ENCODE measurements at regions not wholly inside any gene's neighbourhood (a gene's known extent, or its start where the extent isn't known, plus 50 kb on each side); places are given as distances from the start of the nearest gene placed in this dataset.

- Histone ChIP-seq H3K27me3 (no peaks in the 10 kb centered on the region), H3K4me1 (no peaks in the 10 kb centered on the region), H3K27ac (no peak overlapping the region), H3K9me3 (no peaks in the 10 kb centered on the region), H3K36me3 (no peaks in the 10 kb centered on the region), H3K4me3 (no peak overlapping the region)
- DNase-seq (ENCODE audit: low spot score in 2 of 2): no peak
- intact Hi-C loops (cut with DNase I): no loop called here
- no peak for TF ChIP-seq CTCF (IDR thresholded peaks at IDR 0.05)
Observed at GRCh38 chr10:126770809-126771208, 100.3 kb upstream of the C10orf90 start.

GRCh38 chr10:126776168-126776567 lies 105.7 kb upstream of the C10orf90 start:
- Histone ChIP-seq H3K9me3 (no peaks in the 10 kb centered on the region), H3K27me3 (no peaks in the 10 kb centered on the region), H3K4me3 (no peak overlapping the region), H3K36me3 (no peaks in the 10 kb centered on the region), H3K27ac (no peak overlapping the region), H3K4me1 (no peaks in the 10 kb centered on the region)
- intact Hi-C loops (cut with DNase I): no loop called here
- no peak for TF ChIP-seq CTCF (IDR thresholded peaks at IDR 0.05)
- DNase-seq (ENCODE audit: low spot score in 2 of 2): no peak

- Histone ChIP-seq H3K9me3 (no peaks in the 10 kb centered on the region), H3K27me3 (no peaks in the 10 kb centered on the region), H3K36me3 (no peaks in the 10 kb centered on the region), H3K4me3 (no peak overlapping the region), H3K27ac (no peak overlapping the region), H3K4me1 (no peaks in the 10 kb centered on the region)
- no peak for DNase-seq (ENCODE audit: low spot score in 2 of 2)
- intact Hi-C loops (cut with DNase I): no loop called here
- no peak for TF ChIP-seq CTCF (IDR thresholded peaks at IDR 0.05)
Observed at GRCh38 chr10:126777714-126778113, 107.2 kb upstream of the C10orf90 start.

GRCh38 chr10:126781450-126782216 lies 111.1 kb upstream of the C10orf90 start:
- Histone ChIP-seq H3K4me3 (no peak overlapping the region), H3K36me3 (no peaks in the 10 kb centered on the region), H3K9me3 (no peaks in the 10 kb centered on the region), H3K27me3 (no peaks in the 10 kb centered on the region), H3K27ac (no peak overlapping the region), H3K4me1 (no peaks in the 10 kb centered on the region)
- no peak for DNase-seq (ENCODE audit: low spot score in 2 of 2)
- intact Hi-C loops (cut with DNase I): no loop called here
- TF ChIP-seq CTCF (IDR thresholded peaks at IDR 0.05): no peak

- no peaks in the 10 kb centered on the region for H3K9me3 ChIP-seq
- H3K4me1 ChIP-seq: no peaks in the 10 kb centered on the region
- no peaks in the 10 kb centered on the region for H3K36me3 ChIP-seq
- intact Hi-C loops (cut with DNase I): no loop called here
- no peak for DNase-seq (ENCODE audit: low spot score in 2 of 2)
- no peak for TF ChIP-seq CTCF (IDR thresholded peaks at IDR 0.05)
- no peak overlapping the region for H3K4me3 ChIP-seq
- H3K27ac ChIP-seq: no peak overlapping the region
- H3K27me3 ChIP-seq: no peaks in the 10 kb centered on the region
Observed at GRCh38 chr10:126783806-126784557, 113.5 kb upstream of the C10orf90 start.

Data from ascending aorta (tissue), 2 donors.